GM18873 (cell line): ENCODE measurements at regions not wholly inside any gene's neighbourhood (a gene's known extent, or its start where the extent isn't known, plus 50 kb on each side); places are given as distances from the start of the nearest gene placed in this dataset.
"Not testable (repeated sequence)": the region's sequence is repeated elsewhere in the genome, so short reads cannot be mapped to it uniquely, and the experiment has no call there.

ENCODE experiments used
- ATAC-seq: cut with Tn5 transposase; IDR thresholded peaks from one replicate; pipeline ENCODE4 v1.9.1; 2021; ENCODE audit warnings: mild to moderate bottlenecking, moderate library complexity, moderate number of reproducible peaks; ENCODE audit not compliant: unreplicated experiment, low FRiP score

DNA sequence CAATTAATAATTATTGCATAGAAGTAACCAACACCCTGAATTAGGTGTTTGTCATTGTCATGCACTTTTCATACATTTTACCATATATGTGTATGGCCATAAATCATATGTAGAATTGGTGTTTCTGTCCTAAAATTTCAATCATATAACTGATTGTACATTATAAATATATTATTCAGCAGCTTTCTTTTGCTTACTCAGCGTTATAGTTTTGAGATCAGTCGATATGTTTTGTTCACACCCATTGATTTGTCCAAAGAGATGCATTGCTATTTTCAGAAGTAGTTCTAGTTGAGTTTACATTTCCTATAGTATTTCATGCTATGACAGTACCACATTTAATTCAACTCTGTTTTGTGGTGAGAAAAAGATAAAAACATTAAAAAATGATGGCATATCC is 50.5 kb upstream of the PARP4 start:
- ATAC-seq = no peak

DNA sequence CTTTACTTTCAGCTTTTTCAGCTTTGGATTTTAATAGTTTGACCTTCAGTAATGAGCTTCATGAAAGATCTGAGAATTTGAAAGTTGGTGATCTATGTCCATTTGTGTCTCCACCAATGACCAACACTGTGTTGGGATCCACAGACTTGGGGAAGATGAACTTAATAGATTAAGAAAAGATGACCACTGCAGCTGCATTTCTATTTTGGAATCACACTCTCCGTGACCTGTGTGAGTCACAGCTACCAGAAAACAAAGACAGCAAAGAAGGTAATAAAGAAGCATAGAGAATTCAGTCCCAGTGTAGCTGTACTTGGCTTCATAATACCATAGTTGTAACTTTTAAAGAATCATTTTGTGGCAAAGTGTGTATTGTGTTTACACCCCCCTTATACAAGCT is 51.4 kb upstream of the PARP4 start:
- not testable (repeated sequence) for ATAC-seq

GRCh38 chr13:24564881-24565280 is 52.3 kb upstream of the PARP4 start:
- ATAC-seq = no peak

DNA sequence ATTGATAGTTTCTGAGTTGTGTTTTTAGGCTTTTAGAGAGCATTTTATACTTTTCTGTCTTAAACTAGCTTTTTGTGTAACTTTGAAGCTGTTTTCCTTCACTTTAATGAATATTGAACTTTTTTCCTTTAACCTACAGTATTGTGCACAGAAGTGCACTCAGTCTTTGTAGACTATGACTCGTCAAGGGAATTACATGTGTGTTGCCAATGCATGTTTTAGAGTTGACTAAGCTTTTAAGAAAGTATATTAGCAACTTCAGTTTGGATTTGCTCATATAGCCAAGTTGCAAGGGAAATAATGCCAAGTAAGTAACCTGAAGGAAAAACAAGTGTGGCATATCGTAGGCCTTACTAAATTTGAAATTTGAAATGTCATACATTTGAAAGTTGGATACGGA is 55.0 kb upstream of the PARP4 start:
- not testable (repeated sequence) for ATAC-seq

DNA sequence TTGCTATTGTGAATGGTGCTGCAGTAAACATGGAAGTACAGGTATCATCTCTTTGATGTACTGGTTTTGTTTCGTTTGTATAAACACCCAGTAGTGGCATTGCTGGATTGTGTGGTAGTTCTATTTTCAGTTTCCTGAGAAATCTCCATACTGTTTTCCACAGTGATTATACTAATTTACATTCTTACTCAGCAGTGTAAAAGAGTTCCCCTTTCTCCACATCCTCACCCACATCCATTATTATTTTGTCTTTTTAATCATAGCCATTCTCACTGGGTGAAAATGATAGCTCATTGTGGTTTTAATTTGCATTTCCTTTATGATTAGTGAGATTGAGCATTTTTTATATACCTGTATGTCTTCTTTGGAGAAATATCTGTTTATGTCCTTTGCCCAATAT is 62.3 kb upstream of the PARP4 start:
- ATAC-seq = no peak

DNA sequence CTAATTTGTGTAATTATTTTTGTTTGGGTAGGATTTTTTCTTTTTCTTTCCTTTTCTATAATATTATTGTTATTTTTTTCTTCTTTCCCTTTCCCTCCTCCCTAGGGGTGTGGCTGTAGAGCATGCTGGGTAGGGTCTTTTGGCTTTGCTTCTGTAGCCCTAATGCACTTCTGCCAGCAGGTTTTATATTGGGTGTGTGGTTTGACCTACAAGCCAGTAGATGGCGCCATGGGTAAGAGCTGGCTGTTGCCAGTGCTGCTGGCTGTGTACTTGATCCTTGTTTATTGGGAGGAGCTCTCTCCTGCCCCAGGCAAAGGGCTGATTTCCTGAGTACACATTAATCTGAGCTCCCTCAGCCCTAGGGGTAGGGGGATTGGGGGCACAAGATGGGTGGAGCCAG is 67.7 kb upstream of the PARP4 start:
- ATAC-seq = not testable (repeated sequence)

DNA sequence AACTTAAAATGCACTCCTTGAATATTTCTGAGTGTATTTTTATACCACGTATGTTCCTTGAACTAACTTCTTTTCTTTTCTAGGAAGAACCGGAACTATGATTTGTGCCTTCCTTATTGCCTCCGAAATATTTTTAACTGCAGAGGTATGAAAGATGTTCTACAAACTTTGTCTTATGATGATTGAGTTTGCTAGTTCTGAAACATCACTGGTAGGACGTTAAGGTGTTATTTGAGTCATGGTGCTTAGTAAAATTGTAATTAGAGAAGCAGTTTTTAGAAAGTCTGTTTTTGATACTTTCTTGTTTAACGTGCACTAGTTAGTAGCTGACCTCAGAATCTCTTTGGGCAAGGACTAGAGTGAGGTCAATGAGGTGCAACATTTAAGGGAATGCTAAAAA is 69.0 kb upstream of the PARP4 start:
- ATAC-seq = not testable (repeated sequence)

- ATAC-seq = not testable (repeated sequence)
Observed at GRCh38 chr13:24591697-24592096, 79.1 kb upstream of the PARP4 start.

DNA sequence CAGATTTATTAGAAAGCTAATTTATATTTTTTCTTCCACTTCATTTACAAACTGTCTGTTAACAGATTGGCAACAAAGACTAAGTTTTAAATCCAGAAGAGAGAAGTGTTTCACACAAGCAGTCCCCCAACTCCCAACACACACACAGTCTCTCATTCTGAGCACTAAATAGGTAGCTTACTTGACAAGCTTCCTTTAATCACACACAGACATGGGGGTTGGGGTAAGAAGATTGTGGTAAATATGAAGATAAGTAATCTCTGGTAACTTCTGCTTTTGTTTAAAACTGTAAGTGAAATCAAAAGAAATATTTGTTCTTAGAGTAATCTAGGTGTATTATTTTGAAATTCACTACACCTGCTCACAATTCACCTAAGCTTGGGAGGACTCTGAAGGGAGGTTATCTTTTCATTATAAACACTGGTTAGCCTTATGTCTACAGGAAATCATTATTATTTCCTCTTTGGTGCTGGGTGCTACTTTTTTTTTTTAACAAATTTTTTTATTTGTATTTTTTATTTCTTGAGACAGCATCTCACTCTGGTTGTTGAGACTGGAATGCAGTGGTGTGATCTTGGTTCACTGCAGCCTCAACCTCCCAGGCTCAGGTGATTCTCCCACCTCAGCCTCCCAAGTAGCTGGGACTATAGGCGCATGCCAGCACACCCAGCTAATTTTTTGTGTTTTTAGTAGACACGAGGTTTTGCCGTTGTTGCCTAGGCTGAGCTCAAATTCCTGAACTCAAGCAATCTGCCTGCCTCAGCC is 82.1 kb upstream of the ATP12A start:
- not testable (repeated sequence) for ATAC-seq

- ATAC-seq = not testable (repeated sequence)
Observed at GRCh38 chr13:24599019-24599791, 81.0 kb upstream of the ATP12A start.

DNA sequence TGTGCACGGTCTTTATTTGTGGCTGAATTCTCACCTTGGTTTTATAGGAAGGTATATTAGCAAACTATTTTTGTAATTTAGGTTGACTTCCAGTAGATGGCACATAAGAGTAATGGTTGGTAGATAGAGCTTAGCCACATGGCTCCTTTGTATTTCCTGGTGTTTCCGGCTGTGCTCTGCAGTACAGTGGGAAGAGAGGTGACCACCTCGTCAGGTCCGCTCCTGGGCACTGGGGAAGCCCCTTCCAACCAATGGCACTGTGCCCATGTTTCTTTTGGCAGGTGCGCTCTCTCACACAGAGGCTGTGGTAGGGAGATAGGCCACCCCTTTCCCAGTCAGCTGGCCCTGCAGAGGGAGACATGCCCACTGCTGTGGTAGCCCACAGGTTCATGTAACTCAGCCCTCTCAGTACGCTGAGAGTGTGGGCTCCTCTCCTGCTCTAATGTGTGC is 74.3 kb upstream of the ATP12A start:
- no peak for ATAC-seq

DNA sequence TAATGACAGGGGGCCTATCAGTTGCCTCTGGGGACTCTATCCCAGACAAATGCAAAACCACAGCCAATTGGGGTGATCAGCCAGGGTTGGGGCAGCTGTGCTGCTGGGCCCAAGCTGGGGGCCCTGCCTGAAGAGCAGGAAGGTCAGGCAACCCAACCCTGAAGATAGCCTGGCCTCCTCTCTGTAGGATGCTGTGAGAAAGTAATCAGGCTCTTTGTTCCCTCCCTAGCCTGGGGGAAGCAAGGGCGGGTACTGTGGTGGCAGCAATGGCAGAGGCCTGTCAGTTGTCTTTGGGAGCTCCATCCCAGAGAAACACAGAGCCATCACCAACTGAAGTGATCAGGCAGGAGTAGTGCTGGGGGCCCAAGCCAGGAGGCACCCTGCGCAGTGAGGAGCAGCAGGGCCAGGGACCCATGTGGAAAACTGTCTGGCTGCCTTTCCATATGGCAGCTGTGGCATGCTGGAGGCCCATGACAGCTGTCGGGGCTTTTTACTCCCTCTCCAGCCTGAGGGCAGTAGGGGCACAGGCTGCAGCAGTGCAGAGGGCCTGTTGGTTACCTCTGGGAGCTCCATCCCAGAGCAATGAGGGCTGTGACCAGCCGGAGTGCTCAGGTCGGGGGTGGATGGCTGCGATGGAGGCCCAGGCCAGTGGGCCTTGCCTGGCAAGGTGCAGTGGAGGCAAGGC is 73.6 kb upstream of the ATP12A start:
- ATAC-seq = no peak

DNA sequence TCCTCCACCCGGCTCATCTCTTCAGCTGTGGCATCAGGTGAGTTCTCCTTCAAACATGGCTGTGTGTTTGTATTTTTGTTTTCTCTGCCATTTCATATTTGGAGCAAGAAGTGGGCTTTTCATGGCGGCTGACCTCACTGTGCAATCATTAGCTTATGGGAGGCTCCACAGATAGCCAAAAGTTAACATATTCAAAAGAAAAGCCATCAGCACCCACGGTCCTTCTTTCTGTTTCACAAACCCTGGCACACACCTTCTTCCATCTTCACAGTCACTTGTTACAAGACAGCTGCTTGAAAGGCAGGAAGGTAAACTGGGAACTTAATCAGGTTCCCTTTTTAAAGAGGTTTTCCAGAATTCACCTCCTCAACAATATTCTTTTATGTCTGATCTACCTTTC is 69.3 kb upstream of the ATP12A start:
- no peak for ATAC-seq

DNA sequence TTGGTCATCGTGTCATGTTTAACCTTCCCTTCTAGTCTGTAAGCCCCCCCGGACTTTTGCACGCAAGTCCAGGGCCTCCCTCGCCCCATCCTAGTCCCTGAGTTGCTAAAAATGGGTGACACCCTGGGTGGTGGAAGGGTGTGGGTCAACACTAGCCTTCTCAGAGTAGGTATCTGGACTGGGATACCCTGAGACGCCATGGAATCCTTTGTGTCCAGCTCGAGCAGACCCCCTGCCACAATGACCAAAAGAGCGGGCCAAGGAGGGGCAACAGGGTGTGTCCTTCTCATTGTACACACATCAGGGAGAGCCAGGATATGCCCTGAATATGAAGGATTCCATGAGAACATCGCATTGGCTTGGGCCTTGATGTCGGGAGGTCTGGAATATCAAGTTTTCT is 67.5 kb upstream of the ATP12A start:
- ATAC-seq = no peak

DNA sequence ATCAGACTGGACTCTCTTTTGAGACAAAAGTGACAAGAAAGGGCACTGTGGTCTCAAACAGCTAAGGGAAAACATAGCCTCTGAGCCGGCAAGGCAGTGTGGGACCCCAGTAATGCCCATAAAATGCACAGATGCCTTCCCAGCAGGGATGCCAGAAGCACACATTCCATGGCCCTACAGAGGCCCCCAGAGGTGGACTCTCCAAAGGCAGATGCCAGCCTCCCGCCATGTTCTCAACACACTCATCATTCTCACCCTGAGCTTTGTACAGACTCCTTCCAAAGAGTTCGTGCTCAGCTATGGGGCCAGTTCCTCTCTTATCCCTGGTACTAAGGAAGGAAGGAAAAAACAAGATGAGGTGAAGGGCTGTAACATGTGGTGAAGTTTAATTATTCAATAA is 67.1 kb upstream of the ATP12A start:
- ATAC-seq = no peak

DNA sequence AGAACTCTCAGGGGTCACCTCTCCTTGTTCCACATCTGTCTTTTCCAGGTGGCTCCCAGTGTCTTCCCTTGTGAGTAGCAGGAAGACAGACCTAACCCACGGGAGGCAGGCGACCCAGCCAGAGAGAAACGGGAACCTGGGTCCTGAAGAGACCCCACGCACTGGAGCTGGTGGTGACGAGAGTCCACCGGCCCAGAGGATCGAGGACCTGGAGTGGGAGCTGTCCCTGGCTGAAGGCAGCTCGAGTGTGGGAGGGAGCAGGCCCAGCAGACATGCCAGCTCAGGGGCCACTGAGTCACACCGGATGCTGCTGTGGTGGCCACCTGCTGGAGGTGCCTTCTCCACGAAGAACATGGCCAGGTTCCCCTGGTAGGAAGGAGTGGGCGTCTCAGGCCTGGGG is 66.5 kb upstream of the ATP12A start:
- no peak for ATAC-seq

DNA sequence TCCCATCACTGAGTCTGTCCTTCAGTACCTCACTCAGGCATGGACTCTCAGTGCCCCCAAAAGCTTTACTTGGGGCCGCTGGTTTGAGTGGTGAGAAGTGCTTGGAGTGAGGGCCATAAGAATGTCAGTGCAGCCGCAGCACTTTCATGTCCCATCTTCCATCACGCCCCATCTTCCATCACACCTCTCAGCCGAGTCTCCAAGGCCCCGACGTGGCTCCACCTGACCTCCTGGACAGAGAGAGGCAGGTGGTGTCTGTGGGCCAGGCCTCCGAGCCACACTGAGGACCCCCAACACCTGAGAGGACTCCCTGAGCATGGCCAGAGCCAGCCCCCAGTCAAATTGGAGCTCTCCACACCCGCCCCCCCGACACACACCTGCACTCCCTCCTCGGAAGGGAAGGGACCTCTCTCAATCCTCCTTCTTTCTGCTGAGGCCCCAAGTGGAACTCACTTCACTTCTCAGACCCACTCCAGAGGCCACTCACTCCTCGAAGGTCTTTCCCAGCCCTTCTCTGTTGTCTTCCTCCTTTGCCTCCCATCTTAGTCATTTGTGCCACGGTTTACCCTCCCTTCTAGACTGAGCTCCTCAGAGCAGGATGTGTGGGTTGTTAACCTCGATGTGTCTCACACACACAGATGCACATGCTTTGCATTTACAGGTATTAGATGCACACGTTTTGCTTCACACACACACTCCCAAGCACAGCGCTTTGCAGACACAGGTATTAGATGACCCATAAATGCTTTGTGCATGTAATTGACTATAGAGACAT is 65.7 kb upstream of the ATP12A start:
- no peak for ATAC-seq

- ATAC-seq = no peak
Observed at GRCh38 chr13:24615114-24615513, 65.1 kb upstream of the ATP12A start.

DNA sequence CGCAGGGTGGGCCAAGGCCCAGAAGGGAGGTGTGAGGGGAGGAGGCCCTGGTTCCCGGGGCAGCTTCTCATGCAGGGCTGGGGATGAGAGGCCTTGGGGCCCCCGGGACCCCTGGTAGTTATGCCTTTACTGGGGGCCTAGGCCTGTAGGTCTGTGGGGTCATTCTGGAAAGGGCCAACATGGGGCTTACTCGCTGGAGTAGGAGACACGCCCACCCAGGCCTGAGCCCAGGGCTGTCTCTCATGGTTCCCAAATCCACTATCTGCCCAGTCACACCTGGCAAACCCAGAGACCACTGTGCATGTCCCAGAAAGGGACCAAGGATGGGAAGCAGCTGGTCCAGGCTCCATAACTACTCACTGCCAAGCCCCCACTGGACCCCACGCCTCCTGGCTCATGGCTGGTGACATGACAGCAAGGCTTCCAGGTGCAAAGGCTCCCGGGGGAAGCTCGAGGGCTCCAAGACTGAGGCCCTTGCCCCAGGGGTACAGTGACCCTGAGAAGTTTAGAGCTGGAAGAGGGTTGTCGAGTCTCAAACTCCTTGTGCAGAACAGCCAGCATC is 64.2 kb upstream of the ATP12A start:
- ATAC-seq = no peak

DNA sequence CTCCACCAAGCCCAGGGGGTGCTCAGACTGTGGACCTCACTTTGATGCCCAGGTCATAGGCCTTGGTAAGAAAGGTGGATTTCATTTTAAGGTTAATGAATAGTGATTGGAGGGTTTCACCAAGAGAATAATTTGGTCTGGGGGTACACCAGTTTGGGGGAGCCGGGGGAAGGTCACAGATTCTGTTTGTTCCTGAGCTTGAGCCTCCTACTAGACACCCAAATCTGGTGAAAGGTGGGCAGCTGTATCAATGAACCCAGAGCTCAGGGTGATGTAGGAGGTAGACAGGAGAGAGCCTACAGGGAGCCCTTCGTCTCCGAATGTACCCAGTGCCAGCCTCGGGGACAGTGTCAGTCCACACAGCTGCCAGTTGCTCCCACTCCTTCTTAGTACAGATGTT is 63.7 kb upstream of the ATP12A start:
- ATAC-seq = no peak
